ENCODE measurements at regions not wholly inside any gene's neighbourhood (a gene's known extent, or its start where the extent isn't known, plus 50 kb on each side); places are given as distances from the start of the nearest gene placed in this dataset.
"Not testable (repeated sequence)": the region's sequence is repeated elsewhere in the genome, so short reads cannot be mapped to it uniquely, and the experiment has no call there.

GRCh38 chr6:26720663-26721218, 61.2 kb upstream of the ZNF322 start:
- not testable (repeated sequence) for DNase-seq (ENCODE audit: low read depth); H3K4me3 ChIP-seq (ENCODE audit: control insufficient read depth, low read depth, low read length)

- DNase-seq (ENCODE audit: low read depth); H3K4me3 ChIP-seq (ENCODE audit: control insufficient read depth, low read depth, low read length): not testable (repeated sequence)
Measured at GRCh38 chr6:26730019-26730766, 70.6 kb upstream of the ZNF322 start.

- H3K4me3 ChIP-seq (ENCODE audit: control insufficient read depth, low read depth, low read length); DNase-seq (ENCODE audit: low read depth): not testable (repeated sequence)
Measured at GRCh38 chr6:26734776-26735472, 75.4 kb upstream of the ZNF322 start.

- no peak overlapping the region for H3K4me3 ChIP-seq (ENCODE audit: control insufficient read depth, low read depth, low read length)
- TF ChIP-seq, protein P1, sequence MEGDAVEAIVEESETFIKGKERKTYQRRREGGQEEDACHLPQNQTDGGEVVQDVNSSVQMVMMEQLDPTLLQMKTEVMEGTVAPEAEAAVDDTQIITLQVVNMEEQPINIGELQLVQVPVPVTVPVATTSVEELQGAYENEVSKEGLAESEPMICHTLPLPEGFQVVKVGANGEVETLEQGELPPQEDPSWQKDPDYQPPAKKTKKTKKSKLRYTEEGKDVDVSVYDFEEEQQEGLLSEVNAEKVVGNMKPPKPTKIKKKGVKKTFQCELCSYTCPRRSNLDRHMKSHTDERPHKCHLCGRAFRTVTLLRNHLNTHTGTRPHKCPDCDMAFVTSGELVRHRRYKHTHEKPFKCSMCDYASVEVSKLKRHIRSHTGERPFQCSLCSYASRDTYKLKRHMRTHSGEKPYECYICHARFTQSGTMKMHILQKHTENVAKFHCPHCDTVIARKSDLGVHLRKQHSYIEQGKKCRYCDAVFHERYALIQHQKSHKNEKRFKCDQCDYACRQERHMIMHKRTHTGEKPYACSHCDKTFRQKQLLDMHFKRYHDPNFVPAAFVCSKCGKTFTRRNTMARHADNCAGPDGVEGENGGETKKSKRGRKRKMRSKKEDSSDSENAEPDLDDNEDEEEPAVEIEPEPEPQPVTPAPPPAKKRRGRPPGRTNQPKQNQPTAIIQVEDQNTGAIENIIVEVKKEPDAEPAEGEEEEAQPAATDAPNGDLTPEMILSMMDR (IDR thresholded peaks at IDR 0.05; ENCODE audit: control insufficient read depth, insufficient read depth, low read depth, low read length, missing control alignments): no peak
- no peak for DNase-seq (ENCODE audit: low read depth)
Measured at GRCh38 chr6:26739811-26740210, 80.3 kb upstream of the ZNF322 start.

GRCh38 chr6:26743157-26743821, 83.7 kb upstream of the ZNF322 start:
- H3K4me3 ChIP-seq (ENCODE audit: control insufficient read depth, low read depth, low read length): no peak overlapping the region
- TF ChIP-seq, protein P1 (IDR thresholded peaks at IDR 0.05; ENCODE audit: control insufficient read depth, insufficient read depth, low read depth, low read length, missing control alignments): no peak
- peak; percentile 27 for DNase-seq (ENCODE audit: low read depth)

- TF ChIP-seq, protein P1 (IDR thresholded peaks at IDR 0.05; ENCODE audit: control insufficient read depth, insufficient read depth, low read depth, low read length, missing control alignments): no peak
- no peak overlapping the region for H3K4me3 ChIP-seq (ENCODE audit: control insufficient read depth, low read depth, low read length)
- DNase-seq (ENCODE audit: low read depth): no peak
Measured at GRCh38 chr6:26743941-26744699, 84.6 kb upstream of the ZNF322 start.

DNA sequence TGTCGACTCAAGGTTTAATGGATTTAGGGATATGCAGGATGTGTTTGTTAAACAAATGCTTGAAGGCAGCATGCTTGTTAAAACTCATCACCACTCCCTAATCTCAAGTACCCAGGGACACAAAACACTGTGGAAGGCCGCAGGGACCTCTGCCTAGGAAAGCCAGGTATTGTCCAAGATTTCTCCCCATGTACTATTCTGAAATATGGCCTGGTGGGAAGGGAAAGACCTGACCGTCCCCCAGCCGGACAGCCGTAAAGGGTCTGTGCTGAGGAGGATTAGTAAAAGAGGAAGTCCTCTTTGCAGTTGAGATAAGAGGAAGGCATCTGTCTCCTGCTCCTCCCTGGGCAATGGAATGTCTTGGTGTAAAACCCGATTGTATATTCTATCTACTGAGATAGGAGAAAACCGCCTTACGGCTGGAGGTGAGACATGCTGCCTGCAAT, 85.3 kb upstream of the ZNF322 start:
- DNase-seq (ENCODE audit: low read depth); H3K4me3 ChIP-seq (ENCODE audit: control insufficient read depth, low read depth, low read length): not testable (repeated sequence)

DNA sequence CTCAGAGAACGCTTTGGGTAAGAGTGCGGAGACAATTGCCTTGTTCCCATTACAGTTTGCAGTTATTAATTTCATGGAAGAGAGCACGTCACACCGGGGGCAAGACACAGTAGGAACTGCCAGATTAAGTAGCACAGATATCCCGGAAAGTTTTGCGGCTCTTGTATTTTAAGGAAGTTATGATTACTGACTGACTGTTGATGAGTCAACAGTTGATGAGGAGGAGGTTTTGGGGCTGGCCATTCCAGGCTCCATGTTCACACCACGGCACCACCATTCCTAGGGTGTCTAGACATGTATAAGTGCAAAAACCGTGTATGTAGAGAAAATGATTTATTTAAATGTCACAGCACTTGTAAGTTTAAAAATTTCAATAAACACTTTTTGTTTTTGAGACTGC, 86.4 kb upstream of the ZNF322 start:
- not testable (repeated sequence) for DNase-seq (ENCODE audit: low read depth); H3K4me3 ChIP-seq (ENCODE audit: control insufficient read depth, low read depth, low read length)

DNA sequence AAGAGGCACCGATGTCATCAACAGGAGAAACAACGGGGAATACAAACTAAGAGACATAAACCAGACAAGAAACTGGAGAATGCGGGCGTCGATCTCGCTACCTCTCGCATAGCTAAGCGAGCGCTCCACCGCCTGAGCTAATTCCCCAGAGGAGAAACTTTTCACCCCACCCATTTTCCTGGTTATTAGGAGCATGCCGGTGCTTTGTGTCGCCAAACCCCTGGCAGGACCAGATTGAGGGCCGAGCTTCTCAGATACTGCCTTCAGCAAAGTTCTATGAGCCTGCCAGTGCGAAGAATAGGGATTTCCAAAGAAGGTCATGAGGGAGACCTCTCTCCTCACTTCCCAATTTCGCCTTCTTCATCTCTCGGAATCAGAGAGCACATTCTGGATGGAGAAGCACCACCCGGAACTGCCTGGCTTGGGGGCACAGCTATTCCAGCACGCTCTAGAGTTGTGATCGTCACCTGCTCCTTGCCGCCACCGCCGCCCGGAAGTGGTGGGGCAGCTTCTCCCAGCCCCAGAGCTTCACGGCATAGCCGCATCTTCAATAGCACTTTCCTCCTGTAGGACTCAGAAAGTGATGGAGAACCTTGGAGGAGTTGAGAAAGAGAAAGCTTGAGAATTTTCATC, 89.7 kb upstream of the ZNF322 start:
- DNase-seq (ENCODE audit: low read depth): not testable (repeated sequence)

GRCh38 chr6:26749759-26750126, 90.2 kb upstream of the ZNF322 start:
- not testable (repeated sequence) for DNase-seq (ENCODE audit: low read depth); H3K4me3 ChIP-seq (ENCODE audit: control insufficient read depth, low read depth, low read length)

More for the DNA sequence above, 89.7 kb upstream of the ZNF322 start:
- H3K4me3 ChIP-seq (ENCODE audit: control insufficient read depth, low read depth, low read length): not testable (repeated sequence)

Measured in AG09309 (cell line).